SK-N-SH treated with all-trans-retinoic acid at 6 μM for 48 hours (cell line): ENCODE measurements at regions not wholly inside any gene's neighbourhood (a gene's known extent, or its start where the extent isn't known, plus 50 kb on each side); places are given as distances from the start of the nearest gene placed in this dataset.
"Not testable (repeated sequence)": the region's sequence is repeated elsewhere in the genome, so short reads cannot be mapped to it uniquely, and the experiment has no call there.

Experiments
- ARNTL ChIP-seq: fragments of 450-650 bp; formaldehyde crosslinking; IDR thresholded peaks from 2 replicates; pipeline ENCODE4 v1.5.0; 2020; ENCODE audit warnings: low read depth, mild to moderate bottlenecking, moderate library complexity, borderline replicate concordance
- BACH2 ChIP-seq: fragments of 250-450 bp; sonication (Bioruptor Pico); IDR thresholded peaks from 2 replicates; pipeline ENCODE4 v1.9.0; 2021; ENCODE audit warnings: mild to moderate bottlenecking, borderline replicate concordance
- PATZ1 ChIP-seq: fragments of 250-450 bp; sonication (Bioruptor Pico); IDR thresholded peaks from 2 replicates; pipeline ENCODE4 v1.8.0; 2020; ENCODE audit warnings: mild to moderate bottlenecking, moderate library complexity, borderline replicate concordance
- RARB ChIP-seq: fragments of 250-450 bp; sonication (Bioruptor Pico); IDR thresholded peaks from 2 replicates; pipeline ENCODE4 v1.8.0; 2021; ENCODE audit warnings: mild to moderate bottlenecking, moderate library complexity
- TSHZ2 ChIP-seq: fragments of 250-450 bp; sonication (Bioruptor Pico); IDR thresholded peaks from 2 replicates; pipeline ENCODE4 v1.5.0; 2020; ENCODE audit warnings: mild to moderate bottlenecking, moderate library complexity
- ZNF8 ChIP-seq: fragments of 450-650 bp; formaldehyde crosslinking; IDR thresholded peaks from 2 replicates; pipeline ENCODE4 v1.5.0; 2020; ENCODE audit warnings: mild to moderate bottlenecking, moderate library complexity
- TF ChIP-seq, protein P1 (sequence below): fragments of 250-450 bp; sonication (Bioruptor Pico); IDR thresholded peaks from 2 replicates; pipeline ENCODE4 v1.5.1; 2020; ENCODE audit warnings: low read depth, mild to moderate bottlenecking, moderate library complexity

- not testable (repeated sequence) for TF ChIP-seq RARB; ARNTL (CRISPR knock-in tag); ZNF8; BACH2 (CRISPR knock-in tag); PATZ1; TSHZ2 (CRISPR knock-in tag)
- TF ChIP-seq, protein P1, sequence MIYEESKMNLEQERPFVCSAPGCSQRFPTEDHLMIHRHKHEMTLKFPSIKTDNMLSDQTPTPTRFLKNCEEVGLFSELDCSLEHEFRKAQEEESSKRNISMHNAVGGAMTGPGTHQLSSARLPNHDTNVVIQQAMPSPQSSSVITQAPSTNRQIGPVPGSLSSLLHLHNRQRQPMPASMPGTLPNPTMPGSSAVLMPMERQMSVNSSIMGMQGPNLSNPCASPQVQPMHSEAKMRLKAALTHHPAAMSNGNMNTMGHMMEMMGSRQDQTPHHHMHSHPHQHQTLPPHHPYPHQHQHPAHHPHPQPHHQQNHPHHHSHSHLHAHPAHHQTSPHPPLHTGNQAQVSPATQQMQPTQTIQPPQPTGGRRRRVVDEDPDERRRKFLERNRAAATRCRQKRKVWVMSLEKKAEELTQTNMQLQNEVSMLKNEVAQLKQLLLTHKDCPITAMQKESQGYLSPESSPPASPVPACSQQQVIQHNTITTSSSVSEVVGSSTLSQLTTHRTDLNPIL (CRISPR knock-in tag), result not testable (repeated sequence)
Observed at GRCh38 chr16:58846226-58846625, 112.1 kb upstream of the GOT2 start.
